Neural cell (in vitro differentiated cells): ENCODE measurements at regions not wholly inside any gene's neighbourhood (a gene's known extent, or its start where the extent isn't known, plus 50 kb on each side); places are given as distances from the start of the nearest gene placed in this dataset.

ENCODE experiments used
- EP300 ChIP-seq: fragments of 450-650 bp; conservative IDR thresholded peaks from 2 replicates; pipeline ENCODE4 v1.6.1; 2014; ENCODE audit warnings: antibody characterized with exemption, mild to moderate bottlenecking, moderate library complexity; ENCODE audit not compliant: poor library complexity, severe bottlenecking
- EZH2 ChIP-seq: fragments of 200-600, 300-800 bp; shearing (Covaris generic), sonication (generic); IDR thresholded peaks from 2 replicates; pipeline ENCODE4 v1.6.1; 2014; ENCODE audit warnings: antibody characterized with exemption, low read length, borderline replicate concordance, mild to moderate bottlenecking; ENCODE audit not compliant: insufficient read depth, poor library complexity, severe bottlenecking
- MXI1 ChIP-seq: fragments of 450-650 bp; conservative IDR thresholded peaks from 2 replicates; pipeline ENCODE4 v1.6.1; 2014; ENCODE audit warnings: antibody characterized with exemption, mild to moderate bottlenecking; ENCODE audit not compliant: poor library complexity, severe bottlenecking
- POLR2AphosphoS5 ChIP-seq: IDR thresholded peaks from 2 replicates; pipeline ENCODE4 v1.6.1; 2012
- RAD21 ChIP-seq: fragments of 450-650 bp; conservative IDR thresholded peaks from 2 replicates; pipeline ENCODE4 v1.6.1; 2014; ENCODE audit warnings: antibody characterized with exemption, mild to moderate bottlenecking, moderate library complexity
- REST ChIP-seq: IDR thresholded peaks from 2 replicates; pipeline ENCODE4 v1.6.1; 2012; ENCODE audit warnings: borderline replicate concordance
- SMC3 ChIP-seq: fragments of 450-650 bp; conservative IDR thresholded peaks from 2 replicates; pipeline ENCODE4 v1.6.1; 2014; ENCODE audit warnings: antibody characterized with exemption, mild to moderate bottlenecking, moderate library complexity; ENCODE audit not compliant: poor library complexity
- TAF1 ChIP-seq: IDR thresholded peaks from 2 replicates; pipeline ENCODE4 v1.6.1; 2012; ENCODE audit warnings: low read depth
- TF ChIP-seq, protein P1 (sequence below): fragments of 450-650 bp; IDR thresholded peaks from 2 replicates; pipeline ENCODE4 v1.5.1; 2014; ENCODE audit warnings: antibody characterized with exemption, mild to moderate bottlenecking, moderate library complexity; ENCODE audit not compliant: poor library complexity, severe bottlenecking

- TF ChIP-seq, protein P1, sequence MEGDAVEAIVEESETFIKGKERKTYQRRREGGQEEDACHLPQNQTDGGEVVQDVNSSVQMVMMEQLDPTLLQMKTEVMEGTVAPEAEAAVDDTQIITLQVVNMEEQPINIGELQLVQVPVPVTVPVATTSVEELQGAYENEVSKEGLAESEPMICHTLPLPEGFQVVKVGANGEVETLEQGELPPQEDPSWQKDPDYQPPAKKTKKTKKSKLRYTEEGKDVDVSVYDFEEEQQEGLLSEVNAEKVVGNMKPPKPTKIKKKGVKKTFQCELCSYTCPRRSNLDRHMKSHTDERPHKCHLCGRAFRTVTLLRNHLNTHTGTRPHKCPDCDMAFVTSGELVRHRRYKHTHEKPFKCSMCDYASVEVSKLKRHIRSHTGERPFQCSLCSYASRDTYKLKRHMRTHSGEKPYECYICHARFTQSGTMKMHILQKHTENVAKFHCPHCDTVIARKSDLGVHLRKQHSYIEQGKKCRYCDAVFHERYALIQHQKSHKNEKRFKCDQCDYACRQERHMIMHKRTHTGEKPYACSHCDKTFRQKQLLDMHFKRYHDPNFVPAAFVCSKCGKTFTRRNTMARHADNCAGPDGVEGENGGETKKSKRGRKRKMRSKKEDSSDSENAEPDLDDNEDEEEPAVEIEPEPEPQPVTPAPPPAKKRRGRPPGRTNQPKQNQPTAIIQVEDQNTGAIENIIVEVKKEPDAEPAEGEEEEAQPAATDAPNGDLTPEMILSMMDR: no peak
- no peak for TF ChIP-seq POLR2AphosphoS5
- no peak for TF ChIP-seq TAF1
- TF ChIP-seq EP300: no peak
- TF ChIP-seq RAD21: no peak
- no peak for TF ChIP-seq REST
- no peak for TF ChIP-seq EZH2
- TF ChIP-seq MXI1: no peak
- TF ChIP-seq SMC3: no peak
Measured at GRCh38 chr15:68495981-68496705, 64.2 kb upstream of the ITGA11 start.
